Suprapubic skin (tissue), 4 donors: ENCODE measurements at regions not wholly inside any gene's neighbourhood (a gene's known extent, or its start where the extent isn't known, plus 50 kb on each side); places are given as distances from the start of the nearest gene placed in this dataset.

Experiments used
- DNase-seq, 2 donors: peaks; one replicate each; pipeline ENCODE4 v3.0.0-alpha.2; 2019; ENCODE audit warnings: low spot score in 2 of 2
- H3K27ac ChIP-seq: fragments of 200-600 bp; sonication (generic); one replicate; pipeline ENCODE4 v1.5.1; 2019
- H3K27me3 ChIP-seq: fragments of 200-600 bp; sonication (generic); one replicate; pipeline ENCODE4 v1.5.1; 2019
- H3K36me3 ChIP-seq: fragments of 200-600 bp; sonication (generic); one replicate; pipeline ENCODE4 v1.5.1; 2019
- H3K4me1 ChIP-seq: fragments of 200-600 bp; sonication (generic); one replicate; pipeline ENCODE4 v1.5.1; 2019
- H3K4me3 ChIP-seq: fragments of 200-600 bp; sonication (generic); one replicate; pipeline ENCODE4 v1.5.1; 2019; ENCODE audit warnings: mild to moderate bottlenecking
- H3K9me3 ChIP-seq: fragments of 200-600 bp; sonication (generic); one replicate; pipeline ENCODE4 v1.5.1; 2019
- CTCF ChIP-seq, 2 donors: fragments of 200-600 bp in 1 of 2; fragments of 450-650 bp in 1 of 2; sonication (generic) in 1 of 2; IDR thresholded peaks; one replicate each; pipeline ENCODE4 v1.5.1; 2016 to 2019; ENCODE audit warnings: antibody characterized with exemption in 2 of 2, mild to moderate bottlenecking in 1 of 2, moderate library complexity in 1 of 2
- EP300 ChIP-seq: sonication (generic); formaldehyde crosslinking; IDR thresholded peaks from one replicate; pipeline ENCODE4 v1.6.1; 2017; ENCODE audit warnings: antibody characterized with exemption
- POLR2A ChIP-seq, 2 donors: fragments of 450-650 bp; IDR thresholded peaks; one replicate each; pipeline ENCODE4 v1.6.1; 2017; ENCODE audit warnings: antibody characterized with exemption in 2 of 2, mild to moderate bottlenecking in 2 of 2, moderate library complexity in 2 of 2
- POLR2AphosphoS5 ChIP-seq, 3 donors: sonication (generic); formaldehyde crosslinking; IDR thresholded peaks; one replicate each; pipeline ENCODE4 v1.6.1; 2017; ENCODE audit warnings: antibody characterized with exemption in 3 of 3
- WGBS: methylation state at CpG from one replicate; pipeline ENCODE4 v1.1.5; 2018; 5-methylcytosine and 5-hydroxymethylcytosine counted together

DNA sequence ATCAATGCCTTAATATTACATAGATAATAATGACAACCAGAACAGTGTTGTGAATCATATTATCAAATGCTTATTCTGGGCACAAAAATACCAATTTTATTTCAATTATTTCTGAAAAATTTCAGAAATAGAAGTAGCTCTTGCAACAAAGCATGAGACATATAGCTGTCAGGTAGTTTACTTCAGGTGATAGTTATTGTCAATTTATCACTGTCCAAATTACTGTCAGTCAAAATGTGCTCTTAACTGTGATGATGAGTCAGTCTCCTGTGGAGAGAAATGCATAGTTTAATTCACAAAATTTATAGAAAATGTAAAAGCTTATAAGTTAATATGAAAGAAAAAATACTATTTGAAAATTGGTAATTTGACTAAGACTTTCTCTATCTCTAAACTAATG, 1078.4 kb upstream of the GBE1 start:
- DNase-seq = no peak
- H3K4me1 ChIP-seq = no peaks in the 10 kb centered on the region
- no peaks in the 10 kb centered on the region for H3K36me3 ChIP-seq
- no peak overlapping the region for H3K4me3 ChIP-seq
- H3K27ac ChIP-seq = no peak overlapping the region
- no peaks in the 10 kb centered on the region for H3K9me3 ChIP-seq
- TF ChIP-seq EP300 (no peak), POLR2AphosphoS5 (IDR thresholded peaks at IDR 0.05) (no peak), POLR2A (IDR thresholded peaks at IDR 0.05) (no peak), CTCF (IDR thresholded peaks at IDR 0.05) (no peak)
- H3K27me3 ChIP-seq = no peaks in the 10 kb centered on the region

DNA sequence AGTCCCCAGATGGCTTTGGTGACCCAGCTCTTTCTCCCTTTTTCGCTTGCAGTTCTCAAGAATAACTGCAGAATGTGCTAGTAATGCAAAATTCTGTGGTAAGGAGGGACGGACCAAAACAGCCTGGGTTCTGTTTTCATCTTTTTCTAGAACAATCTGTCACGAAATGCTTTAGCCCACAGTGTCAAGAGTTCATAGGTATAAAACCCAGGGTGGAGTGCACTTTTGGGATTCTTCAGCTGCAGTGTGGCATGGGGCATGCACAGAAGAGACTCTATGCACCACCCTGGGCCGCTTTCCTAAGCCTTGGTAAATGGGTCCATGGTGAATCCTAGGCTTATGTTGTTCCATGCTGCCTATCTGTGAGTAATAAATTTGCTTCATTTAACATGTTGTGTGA, 1072.7 kb upstream of the GBE1 start:
- no peak for DNase-seq
- WGBS = 78% methylated on average over 4 of the region's 4 CpGs
- Histone ChIP-seq H3K4me1 (no peaks in the 10 kb centered on the region), H3K9me3 (no peaks in the 10 kb centered on the region), H3K36me3 (no peaks in the 10 kb centered on the region), H3K4me3 (no peak overlapping the region), H3K27ac (no peak overlapping the region), H3K27me3 (no peaks in the 10 kb centered on the region)
- no peak for TF ChIP-seq CTCF (IDR thresholded peaks at IDR 0.05)
- TF ChIP-seq POLR2AphosphoS5 (IDR thresholded peaks at IDR 0.05) = no peak
- no peak for TF ChIP-seq POLR2A (IDR thresholded peaks at IDR 0.05)

- Histone ChIP-seq H3K27ac (no peak overlapping the region), H3K4me1 (no peaks in the 10 kb centered on the region), H3K36me3 (no peaks in the 10 kb centered on the region), H3K9me3 (no peaks in the 10 kb centered on the region), H3K4me3 (no peak overlapping the region), H3K27me3 (no peaks in the 10 kb centered on the region)
- 67% methylated on average over 2 of the region's 2 CpGs for WGBS
- TF ChIP-seq CTCF (IDR thresholded peaks at IDR 0.05) (no peak), POLR2A (IDR thresholded peaks at IDR 0.05) (no peak), EP300 (no peak), POLR2AphosphoS5 (IDR thresholded peaks at IDR 0.05) (no peak)
- DNase-seq = no peak
Measured at GRCh38 chr3:82824491-82824890, 1063.0 kb upstream of the GBE1 start.

DNA sequence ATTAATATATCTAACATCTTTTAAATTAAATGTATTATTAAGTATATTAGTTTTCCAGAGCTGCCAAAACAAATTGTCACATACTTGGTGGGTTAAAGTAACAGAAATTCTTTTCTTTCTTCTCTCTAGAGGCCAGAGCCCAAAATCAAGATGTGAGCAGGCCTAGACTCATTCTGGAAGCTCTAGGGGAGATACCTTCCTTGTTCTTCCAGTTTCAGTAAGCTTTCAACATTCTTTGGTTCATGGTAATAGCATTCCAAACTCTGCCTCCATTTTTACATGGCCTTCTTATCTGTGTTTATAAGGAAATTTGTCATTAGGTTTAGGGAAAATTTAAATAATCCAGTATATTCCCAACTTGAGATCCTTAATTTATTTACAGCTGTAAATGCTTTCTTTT, 1054.6 kb upstream of the GBE1 start:
- TF ChIP-seq EP300 (no peak), POLR2A (IDR thresholded peaks at IDR 0.05) (no peak), POLR2AphosphoS5 (IDR thresholded peaks at IDR 0.05) (no peak), CTCF (IDR thresholded peaks at IDR 0.05) (no peak)
- Histone ChIP-seq H3K27ac (no peak overlapping the region), H3K4me3 (no peak overlapping the region), H3K4me1 (no peaks in the 10 kb centered on the region), H3K36me3 (no peaks in the 10 kb centered on the region), H3K9me3 (peaks cover 27% of the 10 kb centered on the region), H3K27me3 (no peaks in the 10 kb centered on the region)
- no peak for DNase-seq

GRCh38 chr3:82815417-82816058, 1054.1 kb upstream of the GBE1 start:
- 85% methylated on average over 2 of the region's 2 CpGs for WGBS
- H3K36me3 ChIP-seq = no peaks in the 10 kb centered on the region
- no peaks in the 10 kb centered on the region for H3K27me3 ChIP-seq
- no peaks in the 10 kb centered on the region for H3K4me1 ChIP-seq
- H3K4me3 ChIP-seq = no peak overlapping the region
- no peak overlapping the region for H3K27ac ChIP-seq
- no peak for DNase-seq
- H3K9me3 ChIP-seq = peaks cover 27% of the 10 kb centered on the region
- TF ChIP-seq POLR2A (IDR thresholded peaks at IDR 0.05) (no peak), POLR2AphosphoS5 (IDR thresholded peaks at IDR 0.05) (no peak), CTCF (IDR thresholded peaks at IDR 0.05) (no peak), EP300 (no peak)
